CD4-positive, alpha-beta memory T cell (primary cell): ENCODE measurements at regions not wholly inside any gene's neighbourhood (a gene's known extent, or its start where the extent isn't known, plus 50 kb on each side); places are given as distances from the start of the nearest gene placed in this dataset.

Source experiments
- CTCF ChIA-PET: fragments of 350-600 bp; sonication (Branson Sonifier 250); formaldehyde crosslinking; loops from one replicate; lab custom pipeline; 2021; ENCODE audit warnings: inconsistent platforms; ENCODE audit not compliant: partially characterized antibody; lab: Charles Lee
- POLR2A ChIA-PET: fragments of 350-600 bp; sonication (Branson Sonifier 250); formaldehyde crosslinking; loops from one replicate; lab custom pipeline; 2021; ENCODE audit not compliant: partially characterized antibody; lab: Charles Lee
- DNase-seq, 5 donors: peaks; one replicate each; pipeline versions ENCODE4 v3.0.0 to v3.0.0-alpha.2; 2020 to 2022; ENCODE audit warnings: mixed read lengths in 1 of 5
- H3K27ac ChIP-seq: one replicate; pipeline ENCODE4 v1.7.0; 2013; ENCODE audit warnings: low read depth, low read length
- H3K27me3 ChIP-seq: 2 replicates; pipeline ENCODE4 v1.7.0; 2013; ENCODE audit warnings: mild to moderate bottlenecking, low read length, moderate library complexity; ENCODE audit not compliant: insufficient read depth
- H3K36me3 ChIP-seq: 2 replicates; pipeline ENCODE4 v1.7.0; 2013; ENCODE audit warnings: mild to moderate bottlenecking, low read length, moderate library complexity; ENCODE audit not compliant: insufficient read depth
- H3K4me1 ChIP-seq: 2 replicates; pipeline ENCODE4 v1.7.0; 2013; ENCODE audit warnings: mild to moderate bottlenecking, low read length, moderate library complexity; ENCODE audit not compliant: insufficient read depth
- H3K4me3 ChIP-seq, 2 donors: one replicate each; pipeline ENCODE4 v1.7.0; 2013; ENCODE audit warnings: low read length in 2 of 2, mild to moderate bottlenecking in 1 of 2
- H3K9me3 ChIP-seq, 2 donors: one replicate each; pipeline ENCODE4 v1.7.0; 2013; ENCODE audit warnings: low read length in 2 of 2, control low read depth in 1 of 2; ENCODE audit not compliant: control insufficient read depth in 1 of 2
- H3K27ac Mint-ChIP-seq, 7 donors: one replicate each; pipeline ENCODE4 v1.8.0; 2020 to 2021; ENCODE audit warnings: mixed read lengths in 7 of 7, mild to moderate bottlenecking in 6 of 7, inconsistent platforms in 3 of 7, moderate library complexity in 3 of 7
- H3K27me3 Mint-ChIP-seq, 2 donors: one replicate each; pipeline ENCODE4 v1.8.0; 2020 to 2021; ENCODE audit warnings: mixed read lengths in 2 of 2
- H3K36me3 Mint-ChIP-seq, 2 donors: one replicate each; pipeline ENCODE4 v1.8.0; 2020 to 2021; ENCODE audit warnings: mixed read lengths in 2 of 2, inconsistent platforms in 1 of 2, mild to moderate bottlenecking in 1 of 2
- H3K4me1 Mint-ChIP-seq, 4 donors: one replicate each; pipeline ENCODE4 v1.8.0; 2020 to 2021; ENCODE audit warnings: mixed read lengths in 4 of 4, mild to moderate bottlenecking in 1 of 4
- H3K4me3 Mint-ChIP-seq, 8 donors: one replicate each; pipeline ENCODE4 v1.8.0; 2020 to 2021; ENCODE audit warnings: mixed read lengths in 8 of 8, mild to moderate bottlenecking in 7 of 8, moderate library complexity in 6 of 8, inconsistent platforms in 3 of 8
- H3K9me3 Mint-ChIP-seq, 8 donors: one replicate each; pipeline ENCODE4 v1.8.0; 2020 to 2021; ENCODE audit warnings: mixed read lengths in 8 of 8, mild to moderate bottlenecking in 5 of 8, inconsistent platforms in 3 of 8, moderate library complexity in 1 of 8
- intact Hi-C: fragments of 100-400 bp; cut with micrococcal nuclease; formaldehyde crosslinking; loops from one replicate; pipeline ENCODE4 v1.15.1; 2023

GRCh38 chr16:65534121-65534528 lies 412.3 kb upstream of the CDH11 start:
- no peak overlapping the region for H3K27ac Mint-ChIP-seq
- H3K9me3 Mint-ChIP-seq: peaks cover 2 to 16% (median 8%) of the 10 kb centered on the region in 8 donors
- peaks cover 0 to 2% (median under 1%) of the 10 kb centered on the region in 4 donors for H3K4me1 Mint-ChIP-seq
- no peaks in the 10 kb centered on the region for H3K27me3 Mint-ChIP-seq
- no peak overlapping the region for H3K27ac ChIP-seq
- ChIA-PET CTCF (no interaction called here), POLR2A (no interaction called here)
- no peaks in the 10 kb centered on the region for H3K9me3 ChIP-seq
- no peaks in the 10 kb centered on the region for H3K36me3 Mint-ChIP-seq
- H3K36me3 ChIP-seq: no peaks in the 10 kb centered on the region
- intact Hi-C loops: no loop called here
- no peak overlapping the region for H3K4me3 ChIP-seq
- H3K4me3 Mint-ChIP-seq: no peak overlapping the region
- H3K27me3 ChIP-seq: no peaks in the 10 kb centered on the region
- DNase-seq: no peak
- no peaks in the 10 kb centered on the region for H3K4me1 ChIP-seq

GRCh38 chr16:65532846-65533245 lies 411.0 kb upstream of the CDH11 start:
- CTCF ChIA-PET: no interaction called here
- Mint-ChIP-seq H3K27me3 (no peaks in the 10 kb centered on the region), H3K4me3 (no peak overlapping the region), H3K27ac (no peak overlapping the region), H3K36me3 (no peaks in the 10 kb centered on the region), H3K4me1 (no peaks in the 10 kb centered on the region), H3K9me3 (peaks cover 2 to 18% (median 8%) of the 10 kb centered on the region in 8 donors)
- intact Hi-C loops: no loop called here
- DNase-seq: no peak
- Histone ChIP-seq H3K4me3 (no peak overlapping the region), H3K27me3 (no peaks in the 10 kb centered on the region), H3K27ac (no peak overlapping the region), H3K9me3 (no peaks in the 10 kb centered on the region), H3K4me1 (no peaks in the 10 kb centered on the region), H3K36me3 (no peaks in the 10 kb centered on the region)
- POLR2A ChIA-PET: no interaction called here

DNA sequence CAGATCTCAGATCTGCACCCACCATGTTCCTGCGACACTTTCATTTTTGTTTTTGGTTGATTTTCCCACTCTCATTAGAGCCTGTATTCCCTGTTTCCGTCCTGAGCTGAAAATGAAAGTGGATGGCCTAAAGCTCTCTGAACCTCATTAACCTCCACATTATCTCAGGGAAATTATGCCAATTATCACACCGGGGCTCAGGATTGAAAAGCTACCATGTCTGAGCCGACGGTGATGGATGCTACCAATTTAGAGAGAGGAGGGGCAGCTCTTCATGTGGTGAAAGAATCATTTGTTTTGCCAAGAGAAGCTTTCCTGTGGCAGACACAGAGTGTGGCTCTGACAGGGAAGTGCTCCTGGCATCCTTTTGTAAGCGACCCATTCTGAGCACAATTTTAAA lies 410.4 kb upstream of the CDH11 start:
- Mint-ChIP-seq H3K9me3 (peaks cover 2 to 18% (median 9%) of the 10 kb centered on the region in 8 donors), H3K27me3 (no peaks in the 10 kb centered on the region), H3K4me1 (no peaks in the 10 kb centered on the region), H3K4me3 (no peak overlapping the region), H3K36me3 (no peaks in the 10 kb centered on the region), H3K27ac (no peak overlapping the region)
- Histone ChIP-seq H3K4me1 (no peaks in the 10 kb centered on the region), H3K27ac (no peak overlapping the region), H3K4me3 (no peak overlapping the region), H3K27me3 (no peaks in the 10 kb centered on the region), H3K9me3 (no peaks in the 10 kb centered on the region), H3K36me3 (no peaks in the 10 kb centered on the region)
- no peak for DNase-seq
- ChIA-PET CTCF (no interaction called here), POLR2A (no interaction called here)
- intact Hi-C loops: no loop called here

GRCh38 chr16:65531475-65531874 lies 409.6 kb upstream of the CDH11 start:
- no peak overlapping the region for H3K4me3 Mint-ChIP-seq
- DNase-seq: no peak
- H3K27me3 Mint-ChIP-seq: no peaks in the 10 kb centered on the region
- no peaks in the 10 kb centered on the region for H3K36me3 Mint-ChIP-seq
- no peaks in the 10 kb centered on the region for H3K9me3 ChIP-seq
- intact Hi-C loops: no loop called here
- CTCF ChIA-PET: no interaction called here
- H3K4me3 ChIP-seq: no peak overlapping the region
- H3K27me3 ChIP-seq: no peaks in the 10 kb centered on the region
- no peaks in the 10 kb centered on the region for H3K4me1 Mint-ChIP-seq
- H3K27ac Mint-ChIP-seq: peak overlapping the region in 1 of 7 donors; percentile 11
- H3K36me3 ChIP-seq: no peaks in the 10 kb centered on the region
- H3K9me3 Mint-ChIP-seq: peaks cover 2 to 18% (median 9%) of the 10 kb centered on the region in 8 donors
- POLR2A ChIA-PET: no interaction called here
- H3K4me1 ChIP-seq: no peaks in the 10 kb centered on the region
- H3K27ac ChIP-seq: no peak overlapping the region

- Histone ChIP-seq H3K27ac (no peak overlapping the region), H3K27me3 (no peaks in the 10 kb centered on the region), H3K36me3 (no peaks in the 10 kb centered on the region), H3K4me1 (no peaks in the 10 kb centered on the region), H3K4me3 (no peak overlapping the region), H3K9me3 (no peaks in the 10 kb centered on the region)
- no peak overlapping the region for H3K27ac Mint-ChIP-seq
- H3K9me3 Mint-ChIP-seq: peaks cover 0 to 11% (median 4%) of the 10 kb centered on the region in 8 donors
- CTCF ChIA-PET: no interaction called here
- POLR2A ChIA-PET: no interaction called here
- H3K27me3 Mint-ChIP-seq: no peaks in the 10 kb centered on the region
- no peak for DNase-seq
- H3K4me3 Mint-ChIP-seq: no peak overlapping the region
- H3K4me1 Mint-ChIP-seq: no peaks in the 10 kb centered on the region
- intact Hi-C loops: no loop called here
- no peaks in the 10 kb centered on the region for H3K36me3 Mint-ChIP-seq
These were observed 403.8 kb upstream of the CDH11 start for GRCh38 chr16:65525707-65526106.

DNA sequence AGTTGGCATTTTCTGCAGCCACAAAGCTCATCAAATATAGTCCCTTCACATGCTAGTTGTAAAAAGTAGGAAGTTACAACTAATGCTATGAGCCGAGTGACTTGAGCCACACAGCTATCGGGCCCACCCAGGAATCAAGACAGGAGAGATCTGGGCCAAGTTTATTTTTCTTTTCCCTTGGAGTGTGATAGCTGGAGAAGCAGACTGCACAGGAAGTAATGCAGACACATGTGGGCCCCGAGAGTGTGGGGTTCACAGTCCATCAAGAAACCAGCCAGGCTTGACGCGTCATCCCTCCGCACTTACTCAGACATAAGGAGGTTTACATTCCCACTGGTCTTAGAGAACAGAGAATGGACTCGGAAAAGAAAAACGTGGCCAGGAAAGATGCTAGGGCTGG lies 403.1 kb upstream of the CDH11 start:
- no peaks in the 10 kb centered on the region for H3K27me3 Mint-ChIP-seq
- no peaks in the 10 kb centered on the region for H3K27me3 ChIP-seq
- peaks cover 0 to 11% (median 5%) of the 10 kb centered on the region in 8 donors for H3K9me3 Mint-ChIP-seq
- no peaks in the 10 kb centered on the region for H3K4me1 Mint-ChIP-seq
- H3K36me3 ChIP-seq: no peaks in the 10 kb centered on the region
- H3K27ac ChIP-seq: no peak overlapping the region
- no peaks in the 10 kb centered on the region for H3K36me3 Mint-ChIP-seq
- POLR2A ChIA-PET: no interaction called here
- no peak for DNase-seq
- H3K9me3 ChIP-seq: no peaks in the 10 kb centered on the region
- H3K4me3 ChIP-seq: no peak overlapping the region
- CTCF ChIA-PET: no interaction called here
- intact Hi-C loops: no loop called here
- H3K27ac Mint-ChIP-seq: no peak overlapping the region
- no peaks in the 10 kb centered on the region for H3K4me1 ChIP-seq
- H3K4me3 Mint-ChIP-seq: no peak overlapping the region

DNA sequence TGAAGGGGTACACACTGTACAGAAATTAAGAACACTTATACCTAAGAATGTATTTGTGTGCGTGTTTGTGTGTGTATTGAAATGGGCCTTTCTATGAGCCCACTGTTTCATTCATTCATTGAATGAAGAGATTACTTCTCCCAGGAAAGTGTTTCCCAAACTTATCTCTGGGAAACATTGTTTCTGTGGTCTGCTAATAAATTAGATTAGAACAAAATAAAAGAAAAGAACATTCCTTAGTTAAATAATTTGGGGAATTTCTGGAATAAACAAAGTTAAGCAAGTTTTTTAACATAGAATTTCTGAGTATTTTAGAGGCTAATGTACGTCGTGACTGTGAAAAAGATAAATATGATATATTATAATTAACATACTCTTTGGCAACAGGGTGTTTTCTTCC lies 402.4 kb upstream of the CDH11 start:
- ChIA-PET CTCF (no interaction called here), POLR2A (no interaction called here)
- DNase-seq: no peak
- no peaks in the 10 kb centered on the region for H3K4me1 ChIP-seq
- intact Hi-C loops: no loop called here
- H3K27me3 ChIP-seq: no peaks in the 10 kb centered on the region
- Mint-ChIP-seq H3K4me1 (no peaks in the 10 kb centered on the region), H3K4me3 (no peak overlapping the region), H3K36me3 (no peaks in the 10 kb centered on the region), H3K27ac (no peak overlapping the region), H3K27me3 (no peaks in the 10 kb centered on the region), H3K9me3 (peaks cover 0 to 11% (median 5%) of the 10 kb centered on the region in 8 donors)
- H3K9me3 ChIP-seq: no peaks in the 10 kb centered on the region
- no peak overlapping the region for H3K4me3 ChIP-seq
- H3K27ac ChIP-seq: no peak overlapping the region
- H3K36me3 ChIP-seq: no peaks in the 10 kb centered on the region
